ENCODE measurements at regions not wholly inside any gene's neighbourhood (a gene's known extent, or its start where the extent isn't known, plus 50 kb on each side); places are given as distances from the start of the nearest gene placed in this dataset.

DNA sequence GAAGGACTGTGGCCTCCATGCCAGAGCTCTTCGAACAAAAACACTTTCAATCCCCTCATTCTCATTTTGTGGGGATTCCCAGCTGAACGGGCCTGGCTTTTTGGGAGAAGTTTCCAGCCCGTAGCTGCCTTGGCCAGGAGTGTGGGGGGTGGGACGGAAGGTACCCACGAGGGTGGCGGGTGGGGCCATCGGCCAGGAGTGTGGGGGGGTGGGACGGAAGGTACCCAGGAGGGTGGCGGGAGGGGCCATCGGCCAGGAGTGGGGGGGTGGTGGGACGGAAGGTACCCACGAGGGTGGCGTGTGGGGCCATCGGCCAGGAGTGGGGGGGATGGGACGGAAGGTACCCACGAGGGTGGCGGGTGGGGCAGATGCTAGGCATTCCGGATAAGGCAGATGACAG is 71.7 kb upstream of the ZBTB18 start:
- no peak for TF ChIP-seq CTCF (IDR thresholded peaks at IDR 0.05)
- Histone ChIP-seq H3K27ac (no peak overlapping the region), H3K4me3 (no peak overlapping the region), H3K9me3 (no peaks in the 10 kb centered on the region), H3K36me3 (no peaks in the 10 kb centered on the region), H3K4me1 (no peaks in the 10 kb centered on the region), H3K27me3 (no peaks in the 10 kb centered on the region)
- intact Hi-C loops (cut with DNase I) = no loop called here
- DNase-seq (ENCODE audit: low spot score in 2 of 2) = no peak

- TF ChIP-seq CTCF (IDR thresholded peaks at IDR 0.05) = no peak
- Histone ChIP-seq H3K27ac (no peak overlapping the region), H3K27me3 (no peaks in the 10 kb centered on the region), H3K9me3 (no peaks in the 10 kb centered on the region), H3K4me1 (no peaks in the 10 kb centered on the region), H3K36me3 (no peaks in the 10 kb centered on the region), H3K4me3 (no peak overlapping the region)
- DNase-seq (ENCODE audit: low spot score in 2 of 2) = no peak
- intact Hi-C loops (cut with DNase I) = no loop called here
Observed at GRCh38 chr1:243977094-243977493, 74.0 kb upstream of the ZBTB18 start.

- TF ChIP-seq CTCF (IDR thresholded peaks at IDR 0.05) = no peak
- no peaks in the 10 kb centered on the region for H3K4me1 ChIP-seq
- no peak overlapping the region for H3K4me3 ChIP-seq
- no peaks in the 10 kb centered on the region for H3K9me3 ChIP-seq
- H3K36me3 ChIP-seq = no peaks in the 10 kb centered on the region
- H3K27ac ChIP-seq = no peak overlapping the region
- intact Hi-C loops (cut with DNase I) = no loop called here
- H3K27me3 ChIP-seq = no peaks in the 10 kb centered on the region
- no peak for DNase-seq (ENCODE audit: low spot score in 2 of 2)
Observed at GRCh38 chr1:243974451-243975292, 76.4 kb upstream of the ZBTB18 start.

- intact Hi-C loops (cut with DNase I) = no loop called here
- H3K4me3 ChIP-seq = no peak overlapping the region
- no peaks in the 10 kb centered on the region for H3K27me3 ChIP-seq
- DNase-seq (ENCODE audit: low spot score in 2 of 2) = no peak
- H3K36me3 ChIP-seq = no peaks in the 10 kb centered on the region
- H3K4me1 ChIP-seq = no peaks in the 10 kb centered on the region
- TF ChIP-seq CTCF (IDR thresholded peaks at IDR 0.05) = no peak
- H3K9me3 ChIP-seq = no peaks in the 10 kb centered on the region
- H3K27ac ChIP-seq = no peak overlapping the region
Observed at GRCh38 chr1:243973169-243973568, 77.9 kb upstream of the ZBTB18 start.

DNA sequence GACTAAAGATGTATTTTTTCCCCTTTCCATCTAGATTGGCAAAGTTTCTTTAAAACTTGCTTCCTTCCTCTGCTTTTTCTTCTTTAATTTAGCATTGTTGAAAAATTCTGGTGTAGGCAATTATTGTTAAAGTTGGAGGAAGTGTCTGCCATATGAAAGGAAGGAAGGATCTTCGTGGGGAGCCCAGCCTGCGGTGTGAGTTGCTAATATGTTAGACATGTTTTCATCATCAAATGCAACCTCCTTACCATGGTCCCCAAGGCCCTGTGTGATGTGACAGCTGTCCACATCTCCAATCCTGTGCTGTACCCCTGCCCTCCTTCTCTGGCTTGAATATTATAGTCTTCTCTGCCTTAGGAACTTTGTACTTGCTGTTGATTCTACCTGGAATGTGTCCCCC is 81.0 kb upstream of the ZBTB18 start:
- Histone ChIP-seq H3K27ac (no peak overlapping the region), H3K9me3 (no peaks in the 10 kb centered on the region), H3K27me3 (no peaks in the 10 kb centered on the region), H3K36me3 (no peaks in the 10 kb centered on the region), H3K4me3 (no peak overlapping the region), H3K4me1 (no peaks in the 10 kb centered on the region)
- no peak for TF ChIP-seq CTCF (IDR thresholded peaks at IDR 0.05)
- no peak for DNase-seq (ENCODE audit: low spot score in 2 of 2)
- intact Hi-C loops (cut with DNase I) = no loop called here
